Endothelial cell of umbilical vein (primary cell): ENCODE measurements at regions not wholly inside any gene's neighbourhood (a gene's known extent, or its start where the extent isn't known, plus 50 kb on each side); places are given as distances from the start of the nearest gene placed in this dataset.

ENCODE experiments used
- POLR2A ChIP-seq: IDR thresholded peaks from 2 replicates; pipeline ENCODE4 v1.6.1; 2012; ENCODE audit warnings: low read depth, mild to moderate bottlenecking, control low read depth, low read length
- POLR2AphosphoS5 ChIP-seq: IDR thresholded peaks from 2 replicates; pipeline ENCODE4 v1.6.1; 2012; ENCODE audit warnings: low read depth, mild to moderate bottlenecking, control low read depth, low read length, moderate library complexity; ENCODE audit not compliant: insufficient read depth

DNA sequence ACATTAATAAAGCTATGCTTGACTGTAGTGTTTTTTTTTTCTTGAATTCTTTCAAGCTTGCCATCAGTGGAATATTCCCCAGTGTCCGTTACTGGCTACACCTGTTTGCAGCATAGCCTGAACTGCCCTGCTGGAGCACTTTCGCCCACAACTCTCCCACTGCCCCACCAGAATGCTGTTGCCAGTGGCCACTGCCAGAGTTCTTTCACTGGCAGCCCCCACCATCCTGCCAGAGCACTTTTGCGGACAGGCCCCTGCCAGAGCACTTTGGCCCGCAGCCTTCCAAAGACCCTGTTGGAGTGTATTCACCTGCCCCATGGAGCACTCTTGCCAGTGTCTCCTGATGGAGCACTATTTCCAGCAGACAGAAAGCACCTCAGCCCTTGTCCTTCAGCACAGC lies 452.3 kb upstream of the GRID2 start:
- TF ChIP-seq POLR2A = no peak
- TF ChIP-seq POLR2AphosphoS5 = no peak
